H9 (cell line): ENCODE measurements at regions not wholly inside any gene's neighbourhood (a gene's known extent, or its start where the extent isn't known, plus 50 kb on each side); places are given as distances from the start of the nearest gene placed in this dataset.
"Not testable (repeated sequence)": the region's sequence is repeated elsewhere in the genome, so short reads cannot be mapped to it uniquely, and the experiment has no call there.

Experiments
- DNase-seq: peaks from one replicate; pipeline ENCODE4 v3.0.0-alpha.2; 2017
- H2AFZ ChIP-seq: one replicate; pipeline ENCODE4 v1.6.1; 2013; ENCODE audit warnings: mild to moderate bottlenecking, low read length, control low read depth, moderate library complexity
- H2AK5ac ChIP-seq: 2 replicates; pipeline ENCODE4 v1.6.1; 2013; ENCODE audit warnings: low read length, control low read depth, mixed read lengths; ENCODE audit not compliant: insufficient read length
- H2BK120ac ChIP-seq: one replicate; pipeline ENCODE4 v1.6.1; 2013; ENCODE audit warnings: low read depth, mild to moderate bottlenecking, low read length, control low read depth, inconsistent platforms; ENCODE audit not compliant: poor library complexity, severe bottlenecking
- H2BK12ac ChIP-seq: 2 replicates; pipeline ENCODE4 v1.6.1; 2013; ENCODE audit warnings: low read length, control low read depth, mixed read lengths, low read depth; ENCODE audit not compliant: insufficient read length
- H2BK15ac ChIP-seq: 2 replicates; pipeline ENCODE4 v1.6.1; 2013; ENCODE audit warnings: low read depth, low read length, control low read depth
- H2BK20ac ChIP-seq: one replicate; pipeline ENCODE4 v1.6.1; 2013; ENCODE audit warnings: low read depth, mild to moderate bottlenecking, low read length, control low read depth, inconsistent platforms; ENCODE audit not compliant: poor library complexity, severe bottlenecking
- H2BK5ac ChIP-seq: 2 replicates; pipeline ENCODE4 v1.6.1; 2013; ENCODE audit warnings: low read length, control low read depth, mixed read lengths; ENCODE audit not compliant: insufficient read length
- H3K14ac ChIP-seq: 2 replicates; pipeline ENCODE4 v1.6.1; 2013; ENCODE audit warnings: low read length, control low read depth; ENCODE audit not compliant: insufficient read depth
- H3K18ac ChIP-seq: 2 replicates; pipeline ENCODE4 v1.6.1; 2013; ENCODE audit warnings: low read depth, mild to moderate bottlenecking, mixed read lengths, low read length, control low read depth; ENCODE audit not compliant: insufficient read length
- H3K23ac ChIP-seq: 2 replicates; pipeline ENCODE4 v1.6.1; 2013; ENCODE audit warnings: low read length, control low read depth, mixed read lengths, low read depth; ENCODE audit not compliant: insufficient read length
- H3K23me2 ChIP-seq: 2 replicates; pipeline ENCODE4 v1.6.1; 2013; ENCODE audit warnings: low read depth, mild to moderate bottlenecking, mixed read lengths, low read length, control low read depth; ENCODE audit not compliant: insufficient read length, poor library complexity, severe bottlenecking
- H3K27ac ChIP-seq: 2 replicates; pipeline ENCODE4 v1.5.1; 2013; ENCODE audit warnings: low read length, control low read depth, mixed read lengths, low read depth; ENCODE audit not compliant: insufficient read length
- H3K27me3 ChIP-seq: 2 replicates; pipeline ENCODE4 v1.6.1; 2013; ENCODE audit warnings: low read length, control low read depth, inconsistent platforms; ENCODE audit not compliant: insufficient read depth
- H3K4ac ChIP-seq: 2 replicates; pipeline ENCODE4 v1.6.1; 2013; ENCODE audit warnings: low read depth, mild to moderate bottlenecking, control low read depth, inconsistent platforms, low read length, moderate library complexity
- H3K4me1 ChIP-seq: 2 replicates; pipeline ENCODE4 v1.6.1; 2013; ENCODE audit warnings: low read length, control low read depth, inconsistent platforms; ENCODE audit not compliant: insufficient read depth
- H3K4me2 ChIP-seq: 2 replicates; pipeline ENCODE4 v1.6.1; 2013; ENCODE audit warnings: low read length, control low read depth, mixed read lengths; ENCODE audit not compliant: insufficient read length, insufficient read depth
- H3K56ac ChIP-seq: 2 replicates; pipeline ENCODE4 v1.6.1; 2013; ENCODE audit warnings: low read depth, mild to moderate bottlenecking, mixed read lengths, low read length, control low read depth; ENCODE audit not compliant: insufficient read length
- H3K79me1 ChIP-seq: 2 replicates; pipeline ENCODE4 v1.6.1; 2013; ENCODE audit warnings: low read depth, mild to moderate bottlenecking, moderate library complexity, low read length, control low read depth, inconsistent platforms; ENCODE audit not compliant: insufficient read depth, poor library complexity, severe bottlenecking
- H3K79me2 ChIP-seq: 2 replicates; pipeline ENCODE4 v1.6.1; 2013; ENCODE audit warnings: low read length, control low read depth, inconsistent platforms; ENCODE audit not compliant: insufficient read depth
- H3K9ac ChIP-seq: 2 replicates; pipeline ENCODE4 v1.6.1; 2013; ENCODE audit warnings: low read length, control low read depth, mixed read lengths; ENCODE audit not compliant: insufficient read length; ENCODE audit errors: extremely low read depth
- H3K9me3 ChIP-seq: one replicate; pipeline ENCODE4 v1.6.1; 2013; ENCODE audit warnings: low read depth, low read length, inconsistent platforms; ENCODE audit not compliant: control insufficient read depth
- H3T11ph ChIP-seq: one replicate; pipeline ENCODE4 v1.6.1; 2013; ENCODE audit warnings: mild to moderate bottlenecking, low read length, control low read depth, inconsistent platforms
- H4K20me1 ChIP-seq: one replicate; pipeline ENCODE4 v1.6.1; 2013; ENCODE audit not compliant: control insufficient read depth, insufficient read length, insufficient read depth
- H4K5ac ChIP-seq: 2 replicates; pipeline ENCODE4 v1.6.1; 2013; ENCODE audit warnings: low read depth, mild to moderate bottlenecking, mixed read lengths, low read length, control low read depth; ENCODE audit not compliant: insufficient read length
- H4K8ac ChIP-seq: replicated peaks from 2 replicates; pipeline ENCODE4 v1.6.1; 2013; ENCODE audit warnings: low read length, control low read depth, mixed read lengths, low read depth; ENCODE audit not compliant: insufficient read length
- H4K91ac ChIP-seq: 2 replicates; pipeline ENCODE4 v1.6.1; 2013; ENCODE audit warnings: low read depth, mild to moderate bottlenecking, moderate library complexity, mixed read lengths, low read length, control low read depth; ENCODE audit not compliant: insufficient read length
- H3K27ac Mint-ChIP-seq, 3 experiments: 2 replicates in 2 of 3; 3 replicates in 1 of 3; pipeline ENCODE4 v1.8.0; 2020 to 2021; ENCODE audit warnings: mixed read lengths in 3 of 3, mild to moderate bottlenecking in 1 of 3, moderate library complexity in 1 of 3
- H3K27me3 Mint-ChIP-seq: 2 replicates; pipeline ENCODE4 v1.8.0; 2021; ENCODE audit warnings: low read depth, mild to moderate bottlenecking, moderate library complexity, mixed read lengths
- H3K36me3 Mint-ChIP-seq, 3 experiments: 2 replicates in 2 of 3; 3 replicates in 1 of 3; pipeline ENCODE4 v1.8.0; 2020 to 2021; ENCODE audit warnings: low read depth in 3 of 3, mixed read lengths in 3 of 3; ENCODE audit not compliant: insufficient read depth in 1 of 3
- H3K4me1 Mint-ChIP-seq, 2 experiments: 2 replicates each; pipeline ENCODE4 v1.8.0; 2020; ENCODE audit warnings: mixed read lengths in 2 of 2
- H3K4me3 Mint-ChIP-seq, 2 experiments: 2 replicates in 1 of 2; 3 replicates in 1 of 2; pipeline ENCODE4 v1.8.0; 2020 to 2021; ENCODE audit warnings: mild to moderate bottlenecking in 2 of 2, mixed read lengths in 2 of 2, moderate library complexity in 1 of 2
- H3K9me3 Mint-ChIP-seq, 2 experiments: 2 replicates in 1 of 2; 3 replicates in 1 of 2; pipeline ENCODE4 v1.8.0; 2020; ENCODE audit warnings: mild to moderate bottlenecking in 2 of 2, mixed read lengths in 2 of 2, moderate library complexity in 1 of 2
- CTCF ChIP-seq: fragments of 200-600 bp; sonication (generic); conservative IDR thresholded peaks from 3 replicates; pipeline ENCODE4 v1.8.0; 2021; ENCODE audit warnings: antibody characterized with exemption, mild to moderate bottlenecking
- WGBS: extraction: QIAGEN DNeasy Blood & Tissue Kit; methylation state at CpG from one replicate; pipeline ENCODE4 v1.1.7; 2013; ENCODE audit warnings: missing lambda C conversion rate, low lambda C conversion rate, mixed read lengths; ENCODE audit not compliant: insufficient read length; ENCODE audit errors: extremely low coverage; 5-methylcytosine and 5-hydroxymethylcytosine counted together

GRCh38 chr15:77862651-77863104 is 214.8 kb downstream of the TBC1D2B start:
- no peaks in the 10 kb centered on the region for H3K27me3 ChIP-seq
- no peak overlapping the region for H4K5ac ChIP-seq
- H2BK20ac ChIP-seq = no peak overlapping the region
- H3T11ph ChIP-seq = no peak overlapping the region
- H3K27ac Mint-ChIP-seq = peak overlapping the region in 1 of 3 experiments; percentile 59; a peak in 1 of 7 replicates
- H3K9me3 ChIP-seq = no peaks in the 10 kb centered on the region
- H2AK5ac ChIP-seq = no peak overlapping the region
- no peaks in the 10 kb centered on the region for H3K36me3 Mint-ChIP-seq
- no peak overlapping the region for H3K56ac ChIP-seq
- H2BK12ac ChIP-seq = no peak overlapping the region
- no peak overlapping the region for H4K8ac ChIP-seq
- no peak overlapping the region for H3K4me2 ChIP-seq
- H3K4me3 Mint-ChIP-seq = no peak overlapping the region
- H4K91ac ChIP-seq = no peak overlapping the region
- H3K27ac ChIP-seq = no peak overlapping the region
- H3K9ac ChIP-seq = no peak overlapping the region
- H3K23ac ChIP-seq = no peak overlapping the region
- H3K9me3 Mint-ChIP-seq = no peaks in the 10 kb centered on the region; a peak in 2 of 5 replicates
- no peak overlapping the region for H3K14ac ChIP-seq
- no peak overlapping the region for H2BK15ac ChIP-seq
- no peak overlapping the region for H3K4ac ChIP-seq
- no peaks in the 10 kb centered on the region for H3K79me1 ChIP-seq
- TF ChIP-seq CTCF = no peak
- no peaks in the 10 kb centered on the region for H4K20me1 ChIP-seq
- H3K23me2 ChIP-seq = no peaks in the 10 kb centered on the region
- H3K27me3 Mint-ChIP-seq = peaks cover 4% of the 10 kb centered on the region
- peak; percentile 25 for DNase-seq
- no CpG with 5 or more reads among the region's 13 CpGs for WGBS
- H3K79me2 ChIP-seq = no peaks in the 10 kb centered on the region
- H3K18ac ChIP-seq = no peak overlapping the region
- H2AFZ ChIP-seq = no peak overlapping the region
- no peak overlapping the region for H2BK5ac ChIP-seq
- H3K4me1 ChIP-seq = no peaks in the 10 kb centered on the region
- peaks cover 17 to 41% of the 10 kb centered on the region in 2 experiments for H3K4me1 Mint-ChIP-seq
- H2BK120ac ChIP-seq = no peak overlapping the region

- H3K27ac ChIP-seq, H3K23me2 ChIP-seq, H3K36me3 Mint-ChIP-seq, H3K56ac ChIP-seq, H2BK20ac ChIP-seq, H4K8ac ChIP-seq, H3K18ac ChIP-seq, H2BK120ac ChIP-seq, H3K4me1 ChIP-seq, H4K20me1 ChIP-seq, H2AK5ac ChIP-seq, H2BK5ac ChIP-seq, H3K27me3 Mint-ChIP-seq, H3K23ac ChIP-seq, H4K91ac ChIP-seq, H3K9ac ChIP-seq, H3K9me3 ChIP-seq, H2BK15ac ChIP-seq, H3K4me2 ChIP-seq, H3K79me2 ChIP-seq, H4K5ac ChIP-seq, H3K79me1 ChIP-seq, H3K27me3 ChIP-seq, H2AFZ ChIP-seq, H3K4ac ChIP-seq, H3K14ac ChIP-seq, H2BK12ac ChIP-seq, H3K9me3 Mint-ChIP-seq, H3T11ph ChIP-seq, H3K27ac Mint-ChIP-seq, H3K4me3 Mint-ChIP-seq: not testable (repeated sequence)
- DNase-seq = peak; percentile 5
- peaks cover 21 to 45% of the 10 kb centered on the region in 2 experiments for H3K4me1 Mint-ChIP-seq
- WGBS = no CpG with 5 or more reads among the region's 10 CpGs
Observed at GRCh38 chr15:77861997-77862635, 215.4 kb downstream of the TBC1D2B start.
